Hematopoietic multipotent progenitor cell treated with erythropoietin and hydrocortisone succinate and interleukin-3 and kit ligand, for 8 days (in vitro differentiated cells): ENCODE measurements at regions not wholly inside any gene's neighbourhood (a gene's known extent, or its start where the extent isn't known, plus 50 kb on each side); places are given as distances from the start of the nearest gene placed in this dataset.
"Not testable (repeated sequence)": the region's sequence is repeated elsewhere in the genome, so short reads cannot be mapped to it uniquely, and the experiment has no call there.

Experiments
- DNase-seq: peaks from one replicate; pipeline ENCODE4 v3.0.0-alpha.2; 2015

- peak; percentile 51 for DNase-seq
Observed at GRCh38 chr11:22920939-22921565, 60.8 kb upstream of the CCDC179 start.

- no peak for DNase-seq
Observed at GRCh38 chr11:22922672-22923071, 62.4 kb upstream of the CCDC179 start.

GRCh38 chr11:22923561-22923960, 63.3 kb upstream of the CCDC179 start:
- DNase-seq, result no peak

DNA sequence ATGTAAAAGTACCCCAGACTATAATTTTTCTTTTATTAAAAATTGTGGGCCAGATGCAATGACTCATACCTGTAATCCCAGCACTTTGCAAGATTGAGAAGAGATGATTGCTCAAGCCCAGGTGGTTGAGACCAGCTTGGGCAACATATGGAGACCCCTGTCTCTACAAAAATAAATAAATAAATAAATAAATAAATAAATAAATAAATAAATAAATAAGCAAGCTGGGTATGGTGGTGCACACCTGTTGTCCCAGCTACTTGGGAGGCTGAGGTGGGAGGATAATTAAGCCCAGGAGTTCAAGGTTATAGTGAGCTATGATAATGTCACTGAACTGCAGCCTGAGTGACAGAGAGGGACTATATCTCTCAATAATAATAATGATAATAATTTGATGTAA, 66.1 kb upstream of the CCDC179 start:
- DNase-seq, result no peak

- no peak for DNase-seq
Observed at GRCh38 chr11:22927793-22928192, 67.5 kb upstream of the CCDC179 start.

DNA sequence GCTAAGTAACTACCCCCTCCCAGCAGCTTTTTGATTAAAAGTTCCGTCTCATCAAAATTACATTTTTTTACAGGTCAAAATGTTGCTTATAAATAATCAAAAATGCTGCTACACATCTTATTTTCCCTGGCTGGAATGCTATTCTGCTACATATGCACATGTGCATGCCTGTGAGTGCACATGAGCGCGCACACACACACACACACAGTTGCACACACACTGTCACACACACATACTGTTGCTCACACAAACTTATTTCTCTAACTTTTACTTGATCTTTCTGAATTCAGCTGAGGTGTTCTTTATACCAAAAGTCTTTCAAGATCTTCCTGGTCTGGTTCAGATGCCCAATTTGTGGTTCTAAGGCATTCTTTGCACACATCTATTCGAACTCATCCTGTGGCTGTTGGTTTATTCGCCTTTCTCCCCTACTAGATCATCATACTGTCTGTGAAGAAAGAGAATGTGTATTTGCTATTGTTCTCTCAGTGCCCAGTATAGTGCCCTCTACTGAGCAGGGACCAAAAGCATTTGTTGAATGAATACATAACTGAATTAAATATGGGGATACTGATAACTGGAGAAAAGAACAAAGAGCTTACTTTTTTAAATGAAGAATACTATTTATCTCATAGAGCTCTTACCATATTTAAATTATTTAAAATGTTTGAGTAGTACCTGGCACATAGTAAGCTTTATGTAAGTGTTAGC, 68.1 kb upstream of the CCDC179 start:
- DNase-seq, result peak; percentile 7

GRCh38 chr11:22930816-22931594, 70.7 kb upstream of the CCDC179 start:
- DNase-seq, result no peak

GRCh38 chr11:22938691-22939090, 78.4 kb upstream of the CCDC179 start:
- DNase-seq, result no peak

- not testable (repeated sequence) for DNase-seq
Observed at GRCh38 chr11:22941544-22941943, 81.3 kb upstream of the CCDC179 start.

GRCh38 chr11:22957786-22958185, 97.5 kb upstream of the CCDC179 start:
- DNase-seq, result no peak

- DNase-seq, result no peak
Observed at GRCh38 chr11:22974251-22974650, 114.0 kb upstream of the CCDC179 start.

DNA sequence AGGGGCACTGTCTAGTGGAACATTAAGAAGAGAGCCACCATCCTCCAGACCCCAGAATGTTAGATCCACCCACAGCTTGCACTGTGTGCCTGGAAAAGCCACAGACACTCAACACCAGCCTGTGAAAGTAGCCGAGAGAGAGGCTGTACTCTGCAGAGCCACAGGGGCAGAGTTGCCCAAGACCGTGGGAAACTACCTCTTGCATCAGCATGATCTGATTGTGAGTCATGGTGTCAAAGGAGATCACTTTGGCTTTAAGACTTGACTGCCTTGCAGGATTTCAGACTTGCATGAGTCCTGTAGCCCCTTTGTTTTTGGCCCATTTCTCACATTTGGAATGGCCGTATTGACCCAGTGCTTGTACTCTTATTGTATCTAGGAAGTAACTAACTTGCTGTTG, 115.9 kb upstream of the CCDC179 start:
- no peak for DNase-seq

- no peak for DNase-seq
Observed at GRCh38 chr11:22982903-22983302, 122.6 kb upstream of the CCDC179 start.

GRCh38 chr11:22984045-22984444, 123.8 kb upstream of the CCDC179 start:
- no peak for DNase-seq

GRCh38 chr11:22989371-22989770, 129.1 kb upstream of the CCDC179 start:
- no peak for DNase-seq

DNA sequence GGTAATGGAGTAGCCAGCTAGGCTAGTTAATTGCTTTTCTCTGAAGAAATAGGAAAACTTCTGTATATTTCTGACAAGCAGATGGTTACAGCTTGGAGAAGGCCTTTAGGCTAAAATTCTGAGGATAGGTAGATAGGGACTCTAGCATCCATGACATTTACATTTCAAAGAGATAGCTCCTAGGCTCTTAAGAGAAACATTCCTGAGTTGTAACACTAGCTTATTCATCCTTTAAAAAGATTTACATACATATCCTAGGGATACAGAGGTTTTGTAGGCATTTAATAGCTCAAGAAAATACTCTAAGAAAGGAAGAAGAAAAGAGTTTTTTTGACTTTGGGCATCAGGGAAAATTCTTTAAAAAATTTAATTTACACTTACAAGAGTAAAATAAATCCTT, 130.9 kb upstream of the CCDC179 start:
- DNase-seq, result no peak

DNA sequence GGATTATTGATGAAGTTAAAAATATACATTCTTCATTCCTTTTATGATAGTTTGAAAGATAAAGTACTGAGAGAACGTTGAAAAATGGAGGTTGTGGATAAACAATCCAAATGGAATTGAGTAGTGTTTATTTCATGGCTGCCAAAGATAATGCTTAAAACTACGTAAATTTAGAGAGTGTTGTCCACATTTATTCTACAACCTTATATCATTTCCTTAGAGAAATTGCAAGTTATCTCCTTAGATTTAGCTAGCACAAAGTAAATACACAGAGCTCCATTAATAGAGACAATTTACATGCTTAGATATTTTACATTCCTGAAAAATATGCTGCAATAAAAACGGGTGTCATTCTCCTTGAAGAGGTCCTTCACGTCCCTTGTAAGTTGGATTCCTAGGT, 146.5 kb upstream of the CCDC179 start:
- DNase-seq, result no peak

- DNase-seq, result no peak
Observed at GRCh38 chr11:23010790-23011335, 150.6 kb upstream of the CCDC179 start.

DNA sequence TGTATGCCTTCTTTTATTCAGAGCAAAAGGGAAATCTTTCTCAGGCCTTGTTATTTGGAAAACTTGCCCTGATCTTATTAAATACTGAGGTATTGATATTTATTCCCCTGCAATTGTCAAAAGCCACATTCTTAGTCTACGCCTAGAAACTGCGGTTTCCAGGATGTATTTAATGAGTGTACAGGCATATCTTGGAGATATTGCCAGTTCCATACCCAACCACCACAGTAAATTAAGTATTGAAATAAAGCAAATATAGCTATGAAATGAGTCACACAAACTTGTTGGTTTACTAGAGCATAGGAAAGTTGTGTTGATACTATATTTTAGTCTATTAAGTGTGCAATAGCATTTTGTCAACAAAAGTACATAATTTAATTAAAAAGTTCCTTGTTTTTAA, 152.7 kb upstream of the CCDC179 start:
- no peak for DNase-seq

- DNase-seq, result no peak
Observed at GRCh38 chr11:23013509-23013908, 153.2 kb upstream of the CCDC179 start.

- DNase-seq, result peak; percentile 14
Observed at GRCh38 chr11:23021287-23021863, 161.1 kb upstream of the CCDC179 start.

DNA sequence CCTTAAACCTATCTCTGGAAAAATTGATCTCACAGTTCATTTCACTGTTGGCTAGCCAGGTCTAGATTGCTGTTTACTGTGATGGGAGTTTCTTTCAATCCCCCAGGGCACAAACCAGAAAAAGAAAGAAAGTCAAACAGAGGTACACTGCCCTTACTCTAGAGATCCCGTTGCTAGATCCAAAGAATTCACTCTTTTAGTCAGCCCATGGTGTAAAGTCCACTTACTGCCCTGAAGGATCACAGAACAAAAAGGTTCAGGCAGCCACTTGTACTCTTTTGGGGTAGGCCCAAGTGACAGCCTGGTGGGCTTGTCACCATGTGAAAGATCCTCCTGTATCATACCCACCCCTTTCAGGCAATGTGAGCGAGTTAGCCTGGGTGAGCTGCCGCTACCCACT, 162.6 kb upstream of the CCDC179 start:
- no peak for DNase-seq

GRCh38 chr11:23023319-23023718, 163.0 kb upstream of the CCDC179 start:
- DNase-seq, result no peak
